Fibroblast of the aortic adventitia (primary cell): ENCODE measurements at regions not wholly inside any gene's neighbourhood (a gene's known extent, or its start where the extent isn't known, plus 50 kb on each side); places are given as distances from the start of the nearest gene placed in this dataset.

Experiments
- DNase-seq: peaks from one replicate; pipeline ENCODE4 v3.0.0-alpha.2; 2010; ENCODE audit warnings: low read depth
- H3K4me3 ChIP-seq: 2 replicates; pipeline ENCODE4 v1.5.1; 2011; ENCODE audit warnings: low read depth, mild to moderate bottlenecking, control low read depth, low read length, moderate library complexity
- TF ChIP-seq, protein P1 (sequence below): IDR thresholded peaks from 2 replicates; pipeline ENCODE4 v1.5.1; 2011; ENCODE audit warnings: mild to moderate bottlenecking, low read length, control low read depth, inconsistent platforms; ENCODE audit not compliant: insufficient read depth

DNA sequence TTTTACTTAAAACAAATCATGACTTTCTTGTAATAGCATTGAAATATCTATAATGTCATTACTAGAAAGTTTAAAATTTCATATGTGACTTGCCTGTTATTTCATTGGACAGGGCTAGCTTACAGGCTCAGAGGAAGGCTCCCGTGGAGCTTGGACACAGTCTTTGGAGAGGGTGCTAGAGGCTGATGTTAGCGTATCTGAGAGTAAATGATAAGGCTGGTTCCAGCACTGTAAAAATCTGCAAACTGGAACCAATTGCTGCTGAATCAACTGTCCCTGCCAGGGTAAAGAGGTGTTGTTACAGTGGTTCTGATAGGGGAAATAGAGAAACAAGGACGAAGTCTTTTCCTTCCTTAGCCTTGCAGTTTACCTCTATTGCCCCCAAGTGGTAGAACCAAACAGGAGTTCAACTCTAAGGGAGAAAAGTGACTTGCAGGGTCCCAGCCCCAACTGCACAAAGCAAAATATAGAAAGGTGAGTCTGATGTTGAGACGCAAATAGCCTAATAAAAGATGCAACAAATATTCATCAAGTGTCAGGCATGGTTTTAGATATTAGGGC is 901.7 kb downstream of the DIAPH3 start:
- H3K4me3 ChIP-seq, result no peak overlapping the region
- DNase-seq, result peak; percentile 4

DNA sequence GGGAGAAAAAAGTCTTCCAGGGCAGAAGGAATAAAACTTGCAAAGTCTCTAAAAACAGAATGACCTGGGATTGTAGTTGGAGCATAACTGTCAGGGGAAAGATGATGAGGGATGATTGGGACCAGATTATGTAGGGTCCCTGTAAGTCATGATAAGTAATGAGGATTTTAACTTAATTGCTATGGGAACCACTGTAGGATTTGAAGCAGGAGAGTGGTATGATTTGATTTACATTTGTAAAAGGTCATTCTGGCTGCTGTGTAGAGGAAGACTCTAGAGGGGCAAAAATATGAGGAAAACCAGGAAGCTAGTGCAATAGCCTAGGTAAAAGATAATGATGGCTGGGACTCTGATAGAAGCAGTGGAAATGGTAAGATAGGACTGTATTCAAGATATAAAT is 900.2 kb downstream of the DIAPH3 start:
- TF ChIP-seq, protein P1, sequence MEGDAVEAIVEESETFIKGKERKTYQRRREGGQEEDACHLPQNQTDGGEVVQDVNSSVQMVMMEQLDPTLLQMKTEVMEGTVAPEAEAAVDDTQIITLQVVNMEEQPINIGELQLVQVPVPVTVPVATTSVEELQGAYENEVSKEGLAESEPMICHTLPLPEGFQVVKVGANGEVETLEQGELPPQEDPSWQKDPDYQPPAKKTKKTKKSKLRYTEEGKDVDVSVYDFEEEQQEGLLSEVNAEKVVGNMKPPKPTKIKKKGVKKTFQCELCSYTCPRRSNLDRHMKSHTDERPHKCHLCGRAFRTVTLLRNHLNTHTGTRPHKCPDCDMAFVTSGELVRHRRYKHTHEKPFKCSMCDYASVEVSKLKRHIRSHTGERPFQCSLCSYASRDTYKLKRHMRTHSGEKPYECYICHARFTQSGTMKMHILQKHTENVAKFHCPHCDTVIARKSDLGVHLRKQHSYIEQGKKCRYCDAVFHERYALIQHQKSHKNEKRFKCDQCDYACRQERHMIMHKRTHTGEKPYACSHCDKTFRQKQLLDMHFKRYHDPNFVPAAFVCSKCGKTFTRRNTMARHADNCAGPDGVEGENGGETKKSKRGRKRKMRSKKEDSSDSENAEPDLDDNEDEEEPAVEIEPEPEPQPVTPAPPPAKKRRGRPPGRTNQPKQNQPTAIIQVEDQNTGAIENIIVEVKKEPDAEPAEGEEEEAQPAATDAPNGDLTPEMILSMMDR, result no peak
- DNase-seq, result no peak

More for the DNA sequence above, 901.7 kb downstream of the DIAPH3 start:
- TF ChIP-seq, protein P1, result peak; percentile 38

DNA sequence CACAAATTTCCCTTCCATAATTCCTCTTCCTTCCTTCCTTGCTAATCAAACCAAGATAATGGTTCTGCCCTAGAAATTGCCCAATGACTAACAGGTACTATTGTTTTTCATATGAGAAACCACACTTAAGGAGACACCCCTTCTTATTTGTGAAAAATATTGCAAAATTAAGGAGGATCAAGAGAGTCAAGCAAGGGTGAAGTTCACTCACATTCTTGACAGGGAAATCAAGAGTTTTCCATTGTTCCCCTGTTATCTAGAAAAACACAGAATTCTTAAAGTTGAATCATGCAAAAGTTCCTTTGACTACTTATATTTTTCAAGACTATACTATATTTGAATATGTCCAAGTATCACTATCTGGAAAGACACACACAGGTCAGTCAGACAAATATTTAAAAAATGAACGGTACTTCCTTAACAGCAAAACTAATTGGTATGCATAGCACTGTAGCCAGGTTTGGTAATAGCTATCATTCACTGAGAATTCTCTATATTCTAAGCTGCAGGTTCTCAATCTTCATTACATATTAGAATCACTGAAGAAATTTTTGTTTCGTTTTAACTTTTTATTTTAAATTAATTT is 897.2 kb downstream of the DIAPH3 start:
- peak; percentile 1 for DNase-seq
- no peak overlapping the region for H3K4me3 ChIP-seq
- TF ChIP-seq, protein P1, result no peak

More for the DNA sequence above, 900.2 kb downstream of the DIAPH3 start:
- H3K4me3 ChIP-seq, result no peak overlapping the region

DNA sequence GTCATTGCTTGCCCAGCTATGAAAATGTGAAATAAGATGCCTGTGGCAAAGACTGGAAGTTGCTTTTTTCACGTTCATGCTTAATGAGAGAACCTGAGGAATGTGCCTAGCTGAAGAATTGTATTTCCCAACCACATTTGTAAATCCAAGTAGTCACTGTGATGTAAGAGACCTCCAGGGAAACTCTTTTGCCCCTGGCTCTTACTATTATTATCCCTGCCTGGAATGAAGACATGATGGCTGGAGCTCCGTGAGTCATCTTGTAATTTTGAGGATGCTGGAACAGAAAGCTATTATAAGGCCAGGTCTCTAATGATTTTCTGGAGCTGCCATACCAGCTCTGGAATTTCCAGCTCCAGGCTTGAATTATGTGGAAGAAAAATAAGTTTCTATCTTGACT is 894.3 kb downstream of the DIAPH3 start:
- TF ChIP-seq, protein P1, result no peak
- H3K4me3 ChIP-seq, result no peak overlapping the region
- peak; percentile 36 for DNase-seq

DNA sequence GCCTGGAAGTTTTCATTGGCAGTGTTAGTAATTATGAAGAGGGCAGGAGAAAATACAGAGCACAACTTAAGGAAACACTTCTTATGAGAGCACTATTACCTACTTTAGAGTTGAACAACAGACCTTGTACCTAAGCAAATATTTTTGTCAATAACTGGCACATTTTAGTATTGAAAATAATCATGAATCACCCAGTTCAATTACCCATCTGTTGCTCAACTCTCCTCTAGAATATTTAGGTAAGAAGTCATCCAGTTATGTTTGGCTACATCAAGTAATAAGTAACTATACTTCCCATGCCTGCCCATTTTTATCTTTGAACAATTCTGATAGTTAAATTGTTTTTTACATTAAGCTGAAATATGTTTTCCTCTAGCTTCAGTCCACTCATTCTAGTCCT is 893.4 kb downstream of the DIAPH3 start:
- DNase-seq, result no peak
- no peak overlapping the region for H3K4me3 ChIP-seq
- TF ChIP-seq, protein P1, result no peak

DNA sequence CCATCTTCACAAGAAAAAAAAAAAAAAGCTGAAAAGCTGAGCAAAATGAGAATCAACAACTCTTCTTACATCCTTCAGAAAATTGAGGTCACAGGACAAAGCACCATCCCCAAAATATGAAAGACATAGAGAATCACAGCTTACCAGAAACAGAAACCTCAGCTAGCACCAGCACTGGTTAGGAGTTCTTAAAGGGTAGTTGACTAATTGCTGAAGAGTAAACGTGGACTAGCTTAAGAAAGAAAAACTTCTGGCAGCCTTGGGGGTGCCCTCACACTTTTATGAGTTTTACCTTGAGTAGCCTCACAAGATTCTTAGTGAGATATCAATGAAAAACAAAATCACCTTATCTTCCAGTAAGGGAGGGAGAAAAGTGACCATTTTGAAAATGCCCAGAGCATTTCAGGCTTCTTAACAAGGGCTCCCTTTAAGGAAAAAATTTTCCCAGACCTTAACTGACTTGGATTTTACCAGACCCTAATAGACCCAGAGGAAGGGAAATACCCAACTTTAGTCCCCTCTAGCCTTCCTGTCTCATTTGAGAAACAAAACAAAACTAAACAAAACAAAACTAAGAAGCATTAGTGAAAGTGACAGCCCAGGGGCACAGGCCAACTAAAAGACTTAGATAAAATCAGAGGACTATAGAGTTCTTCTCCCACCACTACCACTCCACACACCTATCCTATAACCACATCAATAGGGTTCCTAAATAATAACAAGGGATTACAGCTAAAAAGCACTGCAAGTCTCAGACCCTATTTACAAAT is 888.6 kb downstream of the DIAPH3 start:
- no peak for DNase-seq
- H3K4me3 ChIP-seq, result no peak overlapping the region
- TF ChIP-seq, protein P1, result no peak
